ENCODE measurements at regions not wholly inside any gene's neighbourhood (a gene's known extent, or its start where the extent isn't known, plus 50 kb on each side); places are given as distances from the start of the nearest gene placed in this dataset.

DNA sequence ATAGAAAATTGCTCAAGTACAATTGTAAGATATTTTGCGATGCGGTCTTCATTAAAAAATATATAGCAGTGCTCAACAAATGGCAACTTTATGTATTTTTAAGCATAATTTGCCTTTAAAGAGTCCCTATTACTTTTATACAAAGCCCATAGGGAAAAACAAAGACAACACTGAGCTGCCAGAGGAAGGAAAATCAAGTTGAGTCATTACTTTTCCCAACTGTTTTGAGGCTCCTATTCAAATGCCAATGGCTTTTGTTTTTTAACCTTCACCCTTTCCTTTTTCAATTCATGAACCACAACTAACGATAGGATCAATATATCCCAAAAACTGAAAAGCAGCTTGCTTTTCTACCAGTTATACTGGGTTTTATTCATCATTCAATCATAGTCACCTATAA is 157.6 kb upstream of the PLEKHA5 start:
- no peak for TF ChIP-seq CTCF (conservative IDR thresholded peaks at IDR 0.05)
- Mint-ChIP-seq H3K27me3 (ENCODE audit: low read depth) (no peaks in the 10 kb centered on the region), H3K4me3 (no peak overlapping the region), H3K9me3 (peaks cover 12% of the 10 kb centered on the region), H3K27ac (ENCODE audit: unreplicated experiment) (no peak overlapping the region), H3K4me1 (peaks cover 22% of the 10 kb centered on the region), H3K36me3 (ENCODE audit: low read depth) (peaks cover 7% of the 10 kb centered on the region)
- no peak for DNase-seq (ENCODE audit: low read depth, low spot score)

- H3K27me3 Mint-ChIP-seq (ENCODE audit: low read depth): no peaks in the 10 kb centered on the region
Measured at GRCh38 chr12:18975933-18976332, 153.6 kb upstream of the PLEKHA5 start.

GRCh38 chr12:18979401-18980126 is 150.0 kb upstream of the PLEKHA5 start:
- Mint-ChIP-seq H3K4me3 (no peak overlapping the region), H3K27ac (ENCODE audit: unreplicated experiment) (no peak overlapping the region), H3K9me3 (peaks cover 28% of the 10 kb centered on the region), H3K4me1 (no peaks in the 10 kb centered on the region), H3K27me3 (ENCODE audit: low read depth) (no peaks in the 10 kb centered on the region), H3K36me3 (ENCODE audit: low read depth) (peaks cover 15% of the 10 kb centered on the region)
- TF ChIP-seq CTCF (conservative IDR thresholded peaks at IDR 0.05): no peak
- no peak for DNase-seq (ENCODE audit: low read depth, low spot score)

More at GRCh38 chr12:18975933-18976332, 153.6 kb upstream of the PLEKHA5 start:
- peaks cover 14% of the 10 kb centered on the region for H3K4me1 Mint-ChIP-seq
- no peak overlapping the region for H3K4me3 Mint-ChIP-seq
- peaks cover 19% of the 10 kb centered on the region for H3K9me3 Mint-ChIP-seq
- no peak for TF ChIP-seq CTCF (conservative IDR thresholded peaks at IDR 0.05)
- peaks cover 12% of the 10 kb centered on the region for H3K36me3 Mint-ChIP-seq (ENCODE audit: low read depth)
- DNase-seq (ENCODE audit: low read depth, low spot score): no peak
- no peak overlapping the region for H3K27ac Mint-ChIP-seq (ENCODE audit: unreplicated experiment)

DNA sequence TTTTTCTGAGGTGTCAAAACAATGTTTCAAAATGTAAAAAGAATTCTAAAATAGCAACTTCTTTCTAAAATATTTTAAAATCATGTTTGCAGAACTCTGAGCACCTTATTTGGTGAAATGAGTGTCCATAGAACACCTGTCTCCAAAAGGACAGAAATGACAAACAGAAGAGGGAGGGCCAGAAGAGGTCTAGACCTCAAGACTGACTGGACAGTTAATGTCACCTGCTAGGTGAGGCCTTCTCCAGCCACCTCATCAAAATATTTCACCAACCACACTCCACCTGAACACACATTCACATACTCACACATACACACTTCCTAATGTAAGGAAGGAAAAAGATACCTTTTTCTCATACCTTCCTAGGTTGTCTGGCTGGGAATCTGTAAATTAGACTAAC is 147.8 kb upstream of the PLEKHA5 start:
- H3K36me3 Mint-ChIP-seq (ENCODE audit: low read depth): peaks cover 10% of the 10 kb centered on the region
- no peak overlapping the region for H3K4me3 Mint-ChIP-seq
- H3K27ac Mint-ChIP-seq (ENCODE audit: unreplicated experiment): no peak overlapping the region
- no peaks in the 10 kb centered on the region for H3K4me1 Mint-ChIP-seq
- H3K9me3 Mint-ChIP-seq: peaks cover 20% of the 10 kb centered on the region
- no peaks in the 10 kb centered on the region for H3K27me3 Mint-ChIP-seq (ENCODE audit: low read depth)
- no peak for DNase-seq (ENCODE audit: low read depth, low spot score)
- no peak for TF ChIP-seq CTCF (conservative IDR thresholded peaks at IDR 0.05)

- no peak for DNase-seq (ENCODE audit: low read depth, low spot score)
- TF ChIP-seq CTCF (conservative IDR thresholded peaks at IDR 0.05): no peak
- Mint-ChIP-seq H3K4me1 (no peaks in the 10 kb centered on the region), H3K36me3 (ENCODE audit: low read depth) (peaks cover 6% of the 10 kb centered on the region), H3K27me3 (ENCODE audit: low read depth) (no peaks in the 10 kb centered on the region), H3K4me3 (no peak overlapping the region), H3K27ac (ENCODE audit: unreplicated experiment) (no peak overlapping the region), H3K9me3 (peaks cover 13% of the 10 kb centered on the region)
Measured at GRCh38 chr12:18982226-18982949, 147.1 kb upstream of the PLEKHA5 start.

All from neural crest cell (in vitro differentiated cells).